Hematopoietic multipotent progenitor cell treated with erythropoietin and hydrocortisone succinate and interleukin-3 and kit ligand, for 6 days (in vitro differentiated cells): ENCODE measurements at regions not wholly inside any gene's neighbourhood (a gene's known extent, or its start where the extent isn't known, plus 50 kb on each side); places are given as distances from the start of the nearest gene placed in this dataset.

Experiments
- DNase-seq: peaks from one replicate; pipeline ENCODE4 v3.0.0-alpha.2; 2015

DNA sequence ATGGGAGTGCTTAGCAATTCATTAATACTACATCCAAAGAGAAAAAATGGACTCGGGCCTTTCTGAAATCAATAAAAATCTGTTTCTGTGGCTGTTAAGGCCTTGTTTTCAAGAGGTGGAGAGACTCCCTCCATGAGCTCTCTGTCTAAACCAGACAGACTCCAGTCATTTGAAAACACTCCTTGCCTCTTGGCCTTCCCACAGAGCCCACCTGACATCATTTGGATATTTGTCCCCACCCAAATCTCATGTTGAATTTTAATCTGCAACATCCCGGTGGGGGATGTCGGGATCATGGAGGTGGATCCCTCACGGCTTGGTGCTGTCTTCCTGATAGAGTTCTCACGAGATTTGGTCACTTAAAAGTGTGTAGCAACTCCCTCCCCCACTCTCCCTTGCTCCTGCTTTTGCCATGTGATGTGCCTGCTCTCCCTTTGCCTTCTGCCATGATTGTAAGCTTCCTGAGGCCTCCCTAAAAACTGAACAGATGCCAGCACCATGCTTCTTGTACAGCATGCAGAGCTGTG is 226.3 kb downstream of the TBXT start:
- no peak for DNase-seq

DNA sequence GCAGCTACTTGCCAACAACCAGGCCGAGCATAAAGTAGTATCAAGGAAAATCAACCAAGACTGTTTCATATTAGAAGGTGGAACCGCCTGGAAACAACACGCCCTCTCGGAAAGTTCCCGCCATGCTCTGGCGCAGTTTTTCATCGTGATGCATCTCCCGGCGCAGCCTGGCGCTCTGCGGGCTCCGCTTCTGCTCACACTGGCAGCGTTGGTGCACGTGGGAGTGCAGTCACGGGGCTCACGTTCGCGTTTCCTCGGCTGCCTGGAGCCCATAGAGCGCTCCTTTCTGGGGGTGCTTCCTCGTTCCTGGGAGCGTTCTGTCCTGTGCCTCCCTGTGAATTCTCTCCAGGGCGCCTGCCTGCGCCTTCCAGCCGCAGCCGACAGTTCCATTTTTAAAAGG is 227.3 kb downstream of the TBXT start:
- DNase-seq = no peak

DNA sequence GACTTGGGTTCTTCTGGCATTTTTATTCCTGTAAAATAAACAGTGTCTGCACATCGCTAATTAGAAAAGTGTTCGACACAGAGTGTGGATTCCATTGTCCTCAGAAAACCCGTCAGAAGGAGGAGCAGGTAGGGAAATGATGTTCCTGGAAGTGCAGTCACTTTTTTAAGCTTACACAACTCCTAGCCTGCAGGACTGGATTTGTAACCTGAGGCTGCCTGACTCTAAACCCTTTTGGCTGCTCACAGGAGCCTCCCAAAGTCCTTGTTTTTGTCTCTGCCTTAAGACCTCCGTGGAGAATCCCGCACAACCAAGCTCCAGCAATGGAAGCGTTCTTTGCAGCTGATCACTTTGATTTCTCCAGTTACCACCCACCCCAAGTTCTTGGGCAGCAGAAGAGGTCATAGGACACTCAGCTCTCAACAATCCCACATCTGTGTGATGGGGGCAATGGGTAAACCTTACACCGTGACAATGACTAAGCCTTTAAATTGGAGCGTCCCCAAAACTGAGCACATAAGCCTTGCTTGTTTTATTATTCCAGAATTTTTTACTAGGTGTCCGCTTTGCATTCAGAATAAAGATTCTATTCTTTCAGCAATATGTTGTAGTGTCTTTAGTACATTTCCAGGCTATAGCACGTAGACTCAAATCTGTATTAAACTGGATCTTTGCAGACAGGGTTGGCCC is 227.9 kb downstream of the TBXT start:
- no peak for DNase-seq

DNA sequence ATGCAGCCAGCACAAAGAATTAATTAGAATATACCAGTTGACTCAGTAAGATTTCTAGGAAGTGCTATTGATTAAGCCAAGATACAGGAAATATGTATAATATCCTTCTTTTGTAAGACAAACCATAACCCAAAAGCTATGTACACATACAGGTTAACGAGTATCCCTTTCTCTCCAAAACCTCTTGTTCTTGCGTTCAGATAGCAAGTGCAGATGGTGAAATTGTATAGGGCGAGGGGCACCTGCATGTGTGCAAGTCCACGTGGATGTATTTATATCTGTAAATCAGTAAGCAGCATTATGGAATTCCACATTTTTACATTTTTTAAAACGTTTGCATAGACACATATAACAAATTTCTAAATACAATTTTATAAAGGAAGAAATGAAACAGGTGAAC is 228.6 kb downstream of the TBXT start:
- DNase-seq = no peak

DNA sequence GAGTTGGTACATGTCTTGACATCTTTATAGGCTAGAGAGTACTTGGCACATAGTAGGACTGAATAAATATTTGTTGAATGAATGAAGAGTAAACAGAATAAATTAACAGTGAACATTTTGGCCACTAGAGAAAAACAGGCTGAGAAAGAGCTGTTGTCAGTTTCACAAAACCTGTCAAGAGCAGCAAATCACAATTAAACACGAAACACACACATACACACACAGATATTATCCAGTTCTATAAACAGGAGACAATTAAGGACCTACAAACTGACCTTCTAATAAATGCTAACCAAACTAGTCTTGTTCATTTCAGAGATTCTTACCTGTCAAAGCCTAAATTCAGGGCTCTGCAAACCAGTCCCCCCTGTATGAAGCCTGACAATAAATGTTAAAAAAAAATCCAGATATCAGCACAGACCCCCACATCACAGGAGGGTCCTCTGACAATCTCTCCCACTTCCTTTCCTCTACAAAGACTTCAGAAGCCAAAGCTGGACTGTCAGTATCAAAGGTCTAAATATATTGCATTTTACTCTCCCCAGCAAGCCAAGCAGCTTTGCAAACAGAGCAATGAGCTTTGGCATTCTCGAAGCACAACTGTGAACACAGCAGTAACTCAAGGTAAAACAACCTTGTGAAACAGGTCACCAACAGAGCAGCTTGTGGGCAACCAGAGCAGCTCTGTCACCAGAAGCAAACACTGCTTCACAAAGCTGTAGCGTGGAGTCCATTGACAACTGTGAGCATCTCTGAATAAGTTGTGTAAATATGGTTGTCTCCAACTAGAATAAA is 229.9 kb downstream of the TBXT start:
- DNase-seq = no peak

DNA sequence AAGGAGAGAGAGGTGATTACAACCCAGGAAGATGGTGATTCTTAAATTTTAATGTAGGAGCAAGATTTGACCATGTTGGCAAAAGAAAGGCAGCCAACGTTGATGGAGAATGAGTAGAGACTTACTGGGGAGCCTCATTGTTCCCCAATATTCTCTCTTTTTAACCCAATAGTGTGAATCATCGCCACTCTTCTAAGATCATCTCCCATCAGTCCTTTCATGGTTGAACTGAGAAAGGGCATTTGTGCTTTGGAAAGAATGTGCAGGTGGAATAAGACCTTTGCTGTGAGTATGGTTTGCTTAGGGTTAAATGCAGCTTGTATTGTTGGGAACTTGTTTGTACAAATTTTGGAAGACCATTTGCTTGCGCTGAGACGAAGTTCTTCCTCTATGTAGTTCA is 231.0 kb downstream of the TBXT start:
- DNase-seq = no peak

DNA sequence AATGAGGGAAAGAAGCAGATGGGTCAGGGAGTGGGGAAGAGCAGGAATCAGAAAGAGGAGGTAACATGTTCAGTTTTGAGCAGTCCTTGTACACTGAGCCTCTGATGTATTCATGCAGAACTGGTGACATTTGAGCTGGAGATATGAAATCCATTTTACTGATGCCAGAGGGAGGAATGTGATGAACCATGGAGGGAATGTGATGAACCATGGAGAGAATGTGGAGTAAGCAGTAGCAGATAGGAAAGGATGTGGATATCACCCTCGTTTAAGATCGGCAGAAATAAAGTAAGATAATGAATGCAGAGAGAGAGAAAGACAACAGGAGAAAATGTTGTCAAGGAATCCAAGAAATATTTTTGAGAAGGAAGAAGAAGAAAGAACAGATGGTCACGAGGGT is 231.6 kb downstream of the TBXT start:
- no peak for DNase-seq

DNA sequence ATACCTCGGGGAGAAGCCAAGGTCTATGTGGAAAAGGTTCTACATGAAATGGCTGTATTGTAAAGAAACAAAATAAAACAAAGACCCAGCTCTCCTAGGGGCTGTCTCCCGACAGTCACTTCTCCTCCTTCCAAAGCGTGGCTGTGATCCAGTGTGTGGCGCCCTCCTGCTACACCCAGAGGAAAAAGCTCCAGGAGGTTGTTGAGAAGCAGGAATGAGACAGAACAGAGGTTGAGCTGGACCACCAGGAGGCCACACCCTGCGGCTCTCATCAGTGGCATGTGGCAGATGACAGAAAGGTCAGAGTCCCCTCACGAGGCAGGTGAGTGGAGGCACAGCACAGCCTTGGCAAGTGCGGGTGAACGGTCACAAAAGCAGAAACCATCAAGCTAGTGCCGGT is 236.0 kb downstream of the TBXT start:
- no peak for DNase-seq

DNA sequence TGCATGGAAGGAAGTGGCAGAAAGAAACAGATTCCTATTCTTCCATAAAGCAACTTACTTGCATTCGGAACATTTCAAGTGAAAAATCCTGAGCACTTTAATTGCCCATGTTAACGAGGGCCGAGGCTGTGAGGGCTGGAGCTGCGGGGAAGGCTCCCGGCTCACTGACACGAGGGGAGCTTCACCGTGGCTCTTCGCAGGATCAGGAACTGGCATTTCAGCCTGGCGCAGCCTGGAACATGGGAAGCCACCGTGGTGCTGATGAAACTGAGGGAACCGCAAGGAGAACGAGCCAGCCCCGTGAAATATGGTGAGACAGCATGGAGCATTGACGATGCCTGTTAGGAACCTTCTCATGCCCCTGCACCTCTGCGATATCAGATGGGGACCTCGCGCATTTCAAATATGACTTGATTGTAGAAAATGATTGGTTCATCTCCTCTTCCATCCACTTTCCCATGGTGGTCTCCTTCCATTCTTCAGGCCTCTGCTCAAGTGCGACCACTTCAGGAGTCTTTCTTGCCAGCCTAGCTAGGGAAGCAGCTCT is 236.9 kb downstream of the TBXT start:
- no peak for DNase-seq

DNA sequence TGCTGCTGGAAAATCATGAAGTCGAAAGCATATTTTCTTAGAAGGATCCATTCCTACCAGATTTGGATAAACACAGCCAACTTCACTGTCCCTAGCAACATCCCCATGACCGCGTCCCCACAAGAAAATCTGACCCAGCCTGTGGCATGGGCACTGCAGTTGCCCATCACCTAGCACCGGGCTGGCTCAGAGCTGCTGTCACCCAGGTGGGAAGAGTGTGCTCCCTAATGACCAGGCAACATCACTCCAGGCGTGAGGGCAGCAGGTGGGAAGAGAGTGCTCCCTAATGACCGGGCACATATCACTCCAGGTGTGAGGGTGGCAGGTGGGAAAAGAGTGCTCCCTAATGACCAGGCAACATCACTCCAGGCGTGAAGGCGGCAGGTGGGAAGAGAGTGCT is 238.0 kb downstream of the TBXT start:
- DNase-seq = no peak

DNA sequence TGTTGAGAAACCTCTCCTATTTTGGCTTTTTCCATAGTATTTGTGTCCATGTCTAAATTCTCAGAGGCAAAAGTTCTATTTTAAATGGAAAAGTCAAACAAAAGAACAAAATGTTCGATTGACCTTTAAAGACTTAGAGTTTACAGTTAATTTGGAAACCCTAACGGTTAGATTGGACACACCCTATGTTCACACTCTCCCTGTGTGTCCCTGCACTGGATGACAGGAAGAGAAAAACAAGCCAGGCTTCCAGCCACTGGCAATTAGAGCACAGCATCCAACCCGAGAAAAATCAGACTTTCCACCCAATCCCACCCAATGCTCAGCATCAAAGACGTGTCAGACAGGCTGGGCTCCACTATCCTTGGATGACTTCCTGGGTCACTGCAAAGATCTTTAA is 241.3 kb downstream of the TBXT start:
- no peak for DNase-seq

DNA sequence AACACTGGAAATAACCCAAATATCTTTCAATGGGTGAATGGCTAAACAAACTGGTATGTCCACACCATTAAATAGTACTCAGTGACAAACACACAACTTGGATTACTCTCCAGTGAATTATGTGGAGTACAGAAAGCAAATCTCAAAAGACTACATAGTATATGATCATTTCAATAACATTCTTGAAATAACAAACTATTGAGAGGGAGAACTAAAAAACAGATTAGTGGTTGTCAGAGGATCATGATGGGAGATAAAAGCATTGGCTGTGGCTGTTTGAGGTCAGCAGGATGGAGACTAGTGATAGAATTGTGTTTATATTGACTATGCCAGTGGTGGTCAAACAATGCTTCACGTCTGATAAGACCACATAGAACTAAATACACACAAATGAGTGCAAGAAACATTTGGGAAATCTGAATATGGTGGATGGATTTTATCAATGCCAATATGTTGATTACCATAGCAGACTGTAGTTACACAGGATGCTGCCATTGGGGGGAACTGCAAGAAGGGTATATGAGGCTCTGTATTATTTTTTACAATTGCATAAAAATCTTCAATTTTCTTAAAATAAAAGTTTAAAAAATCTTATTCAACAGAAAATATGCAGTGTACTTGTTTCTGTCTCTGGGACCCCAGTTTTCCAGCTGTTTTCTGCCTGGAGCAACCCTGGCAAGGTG is 242.0 kb downstream of the TBXT start:
- DNase-seq = no peak

DNA sequence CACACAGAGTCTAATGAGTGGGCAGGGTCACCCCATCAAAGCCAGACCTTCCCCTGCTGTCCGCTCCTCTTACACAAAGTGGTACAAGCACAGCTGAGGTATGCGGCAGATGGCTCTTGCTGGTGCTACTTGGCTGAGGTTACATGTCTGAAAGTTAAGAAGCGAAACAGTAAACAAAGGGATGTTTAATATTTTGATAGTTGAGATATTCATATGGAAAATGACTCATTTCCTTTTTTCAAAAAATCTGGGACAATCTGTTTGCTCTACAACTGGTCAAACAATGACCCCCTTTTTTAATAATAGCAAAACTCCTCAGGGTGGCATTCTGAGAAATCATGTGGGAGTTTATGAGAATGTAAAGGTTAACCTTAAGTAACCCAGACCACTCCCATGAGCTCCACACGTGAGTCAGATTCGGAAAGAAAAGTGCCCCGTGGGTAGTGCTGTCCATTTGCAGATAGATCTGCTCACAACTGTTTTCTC is 245.3 kb downstream of the TBXT start:
- no peak for DNase-seq

DNA sequence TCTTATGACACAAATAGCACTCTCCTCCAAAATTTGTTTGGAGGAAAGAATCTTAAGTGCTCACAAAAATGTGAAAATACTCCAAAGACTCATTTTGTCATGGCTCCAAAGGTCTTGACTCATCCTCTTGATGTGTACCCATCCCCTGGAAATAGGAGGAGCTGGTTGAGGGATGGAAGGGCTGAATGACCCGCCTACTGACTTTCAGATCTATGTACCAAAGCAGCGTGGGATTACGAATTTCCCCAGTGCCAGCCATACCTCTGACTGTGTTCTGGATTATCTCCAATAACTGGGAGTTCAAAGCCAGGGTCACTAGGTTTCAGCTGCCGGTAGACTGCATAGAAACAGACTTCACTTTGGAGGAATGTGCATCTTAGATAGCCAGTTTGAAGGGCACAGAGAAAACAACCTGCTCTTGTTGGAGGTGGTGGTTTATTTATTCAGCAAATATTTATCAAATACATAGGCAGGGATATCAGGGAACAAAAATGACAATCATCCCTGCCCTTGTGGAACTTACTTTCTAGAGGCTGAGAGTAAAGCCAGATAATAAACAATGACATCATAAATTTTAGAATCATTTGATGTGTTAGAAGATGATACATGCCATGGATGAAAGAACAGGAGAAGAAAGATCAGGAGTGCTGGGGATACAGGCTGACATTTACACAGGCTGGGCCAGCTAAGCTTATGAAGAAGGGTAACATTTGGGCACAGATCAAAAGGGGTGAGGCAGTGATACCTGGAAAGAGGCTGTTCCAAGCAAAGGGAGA is 246.6 kb downstream of the TBXT start:
- DNase-seq = no peak

DNA sequence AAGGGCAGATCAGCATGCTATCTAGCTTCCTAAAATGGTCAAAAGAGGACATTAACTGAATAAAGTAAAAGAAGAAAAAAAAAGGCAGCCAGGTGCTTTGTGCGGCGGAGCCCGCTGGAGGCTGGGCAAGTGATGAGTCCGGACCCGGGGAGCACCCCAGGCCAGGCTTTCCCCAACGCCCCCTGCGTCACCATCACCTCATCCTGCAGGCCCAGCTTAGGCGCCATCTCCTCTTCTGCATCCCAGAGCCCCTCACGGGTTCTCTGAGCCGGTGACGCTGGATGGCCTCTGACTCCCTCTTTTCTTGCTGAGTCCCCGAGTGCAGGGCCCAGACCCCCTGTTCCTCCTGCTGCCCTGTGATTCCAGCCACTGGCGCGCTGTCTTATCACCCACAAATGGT is 250.1 kb downstream of the TBXT start:
- DNase-seq = no peak

DNA sequence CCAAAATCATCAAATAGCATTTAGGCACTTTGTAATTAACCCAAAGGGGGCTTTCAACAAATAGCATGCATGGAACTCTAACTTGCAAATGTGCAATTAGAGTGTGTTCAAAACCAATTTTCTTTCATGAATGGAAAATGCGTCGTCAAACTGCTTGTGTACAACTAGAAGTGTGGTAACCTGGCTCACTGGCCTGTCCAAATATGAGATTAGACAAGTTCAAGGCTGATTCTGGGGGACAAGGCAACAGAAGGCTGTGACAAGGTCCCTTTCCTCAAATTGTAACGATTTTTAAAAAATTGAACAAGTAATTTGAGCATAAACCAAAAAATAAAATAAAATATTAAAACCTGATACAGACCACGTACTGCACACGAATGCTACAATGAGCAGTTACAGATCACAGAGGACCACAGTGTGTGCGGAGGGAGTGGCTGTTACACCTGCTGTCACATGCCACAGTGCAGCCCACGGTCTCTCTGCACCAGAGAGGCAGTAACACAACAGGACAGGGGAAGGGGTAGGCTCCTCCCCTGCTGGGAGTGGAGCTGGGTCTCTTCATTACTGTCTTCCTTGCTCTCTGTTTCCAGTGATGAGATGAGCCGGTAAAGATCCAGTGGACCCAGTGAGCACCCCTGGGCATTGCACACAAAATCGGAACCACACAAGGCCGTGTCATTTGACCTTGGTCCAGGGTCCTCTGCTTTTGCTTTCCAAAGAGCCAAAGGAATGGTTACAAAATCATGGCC is 252.2 kb upstream of the PDE10A start:
- no peak for DNase-seq

DNA sequence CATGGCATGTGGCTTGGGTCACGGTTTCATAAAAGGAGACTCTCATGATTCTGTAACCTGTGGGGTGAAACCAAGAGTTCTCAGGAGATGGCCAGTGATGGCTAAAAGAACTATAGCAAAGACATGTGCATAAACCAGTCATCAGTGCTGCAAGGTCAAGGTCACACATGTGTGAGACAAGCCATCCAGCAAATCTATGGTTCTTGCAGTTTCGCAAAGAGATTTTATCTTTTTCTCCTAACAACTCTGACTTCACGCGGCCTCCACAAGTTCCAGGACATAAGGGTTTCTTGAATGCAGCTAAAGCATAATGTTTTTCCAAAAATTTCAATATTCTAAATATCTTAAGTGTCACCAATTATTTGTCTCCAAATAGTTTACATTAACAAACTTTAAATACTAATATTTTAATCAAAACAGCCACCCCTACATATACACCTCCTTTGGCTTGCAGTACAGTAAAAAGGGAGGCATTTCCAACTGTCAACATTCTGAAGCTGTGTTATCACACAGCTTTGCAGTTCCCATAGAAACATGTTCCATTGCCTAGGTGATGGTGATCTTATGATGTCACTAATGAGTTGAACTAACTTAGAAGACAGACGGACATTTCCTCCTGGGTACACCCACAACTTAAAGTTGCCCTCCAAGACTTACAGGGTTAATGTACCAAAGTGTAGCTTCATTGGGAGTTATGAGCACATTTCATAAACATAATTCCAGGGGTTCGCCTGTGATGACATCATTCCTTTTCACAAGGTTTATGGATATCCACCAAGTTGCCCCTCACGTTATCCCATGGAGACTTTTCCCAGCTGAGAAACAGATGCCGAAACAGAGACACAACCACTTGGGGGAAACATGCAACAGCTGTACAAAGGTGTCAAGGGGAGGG is 250.9 kb upstream of the PDE10A start:
- DNase-seq = no peak

DNA sequence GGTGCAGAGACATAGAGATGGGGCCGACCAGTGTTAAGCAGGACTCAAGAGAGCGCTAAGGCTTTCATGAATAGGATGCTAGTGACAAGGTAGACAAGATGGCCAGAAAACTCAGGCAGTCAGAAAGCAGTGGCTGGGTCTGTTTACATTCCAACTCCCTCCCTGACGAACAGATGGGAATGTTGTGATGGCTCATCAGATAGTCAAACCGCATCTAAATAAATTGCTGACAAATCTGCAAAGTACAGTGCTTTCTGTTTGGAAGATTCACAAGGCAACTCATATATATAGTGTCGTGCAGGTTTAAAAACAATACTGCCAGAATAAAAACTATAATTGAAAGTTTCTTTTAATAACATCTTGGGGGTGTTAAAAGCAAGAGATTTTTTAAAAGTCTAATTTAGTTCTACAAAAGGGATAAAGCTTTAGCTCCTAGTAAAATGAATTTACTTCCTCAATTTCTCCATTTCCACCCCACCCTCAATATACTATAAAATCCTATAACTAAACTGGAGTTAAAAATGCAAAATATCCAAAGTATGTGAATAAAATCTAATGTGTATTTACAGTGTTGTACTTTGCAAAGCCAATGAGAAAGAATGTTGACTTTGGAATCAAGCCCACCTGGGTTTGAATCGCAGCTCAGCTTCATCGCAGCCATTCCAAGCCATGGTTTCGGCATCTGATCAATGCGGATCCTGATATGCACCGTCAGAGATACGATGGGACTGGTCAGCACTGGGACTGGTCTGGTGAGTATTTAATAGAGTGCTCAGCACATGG is 247.3 kb upstream of the PDE10A start:
- DNase-seq = no peak

DNA sequence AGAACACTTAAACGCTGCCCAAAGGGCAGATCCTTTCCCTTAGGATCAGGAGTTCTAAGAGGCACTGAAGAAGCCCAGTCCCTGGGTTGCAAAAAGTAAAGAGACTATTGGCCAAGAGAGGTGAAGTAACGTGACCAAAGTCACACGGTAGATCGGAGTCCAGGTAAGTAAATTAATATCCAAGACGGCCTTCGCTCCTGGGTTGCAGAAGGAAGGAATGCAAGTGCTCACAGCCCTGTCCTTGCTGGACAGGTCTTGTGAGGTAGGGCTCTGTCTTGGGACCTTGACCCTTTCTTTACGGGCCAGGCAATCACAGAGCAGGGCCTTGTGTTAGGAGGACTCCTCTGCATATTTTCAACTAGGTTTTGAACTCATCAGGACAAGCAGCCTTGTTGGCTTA is 243.7 kb upstream of the PDE10A start:
- no peak for DNase-seq

DNA sequence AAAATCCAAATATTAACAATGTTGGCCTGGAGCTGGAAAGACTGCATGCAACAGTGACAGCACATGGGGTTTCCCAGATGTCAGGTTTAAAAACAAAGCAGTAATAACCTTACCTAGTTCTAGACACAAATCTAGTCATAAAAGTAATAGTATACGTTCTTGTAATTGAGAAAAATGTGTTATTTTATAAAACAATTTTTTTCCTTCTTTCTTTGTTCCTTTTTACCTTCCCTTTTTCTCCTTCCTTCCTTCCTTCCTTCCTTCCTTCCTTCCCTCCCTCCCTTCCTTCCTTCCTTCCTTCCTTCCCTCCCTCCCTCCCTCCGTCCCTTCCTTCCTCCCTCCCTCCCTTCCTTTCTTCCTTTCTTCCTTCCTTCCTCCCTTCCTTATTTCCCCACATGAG is 242.7 kb upstream of the PDE10A start:
- no peak for DNase-seq
